Activated CD4-positive, alpha-beta T cell treated with anti-CD3 and anti-CD28 coated beads for 4 hours (primary cell): ENCODE measurements at regions not wholly inside any gene's neighbourhood (a gene's known extent, or its start where the extent isn't known, plus 50 kb on each side); places are given as distances from the start of the nearest gene placed in this dataset.

Experiments
- DNase-seq, 2 donors: peaks; one replicate each; pipeline ENCODE4 v3.0.0-alpha.2; 2020

DNA sequence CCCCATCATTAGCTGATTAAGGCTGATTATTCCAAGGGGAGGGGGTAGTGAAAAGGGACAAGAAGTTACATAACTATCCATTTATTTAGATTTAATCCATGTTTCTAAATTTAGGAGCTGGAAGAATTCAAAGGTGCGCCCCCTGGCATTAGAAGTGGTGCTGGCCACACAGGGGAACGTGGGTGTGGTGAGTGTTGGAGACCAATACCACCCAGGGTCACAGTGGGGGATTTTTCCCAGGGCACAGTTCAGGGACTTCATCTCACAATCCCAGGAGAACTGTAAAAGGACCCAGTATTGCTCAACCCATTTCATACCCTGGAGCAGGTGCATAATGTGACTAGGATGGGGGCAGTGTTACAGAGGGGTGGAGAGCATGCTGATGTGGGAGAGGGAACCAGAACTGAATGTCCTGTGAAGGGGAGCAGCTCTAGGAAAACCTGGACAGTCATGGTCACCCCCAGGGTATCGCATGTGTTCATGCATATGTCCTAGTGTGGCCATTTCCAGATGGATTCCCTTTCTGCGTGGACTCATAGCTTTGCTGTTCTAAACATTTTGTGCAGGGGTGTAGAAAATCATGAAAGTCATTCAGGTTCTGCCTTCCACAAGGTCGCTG, 110.3 kb downstream of the LSM3 start:
- DNase-seq, result no peak

DNA sequence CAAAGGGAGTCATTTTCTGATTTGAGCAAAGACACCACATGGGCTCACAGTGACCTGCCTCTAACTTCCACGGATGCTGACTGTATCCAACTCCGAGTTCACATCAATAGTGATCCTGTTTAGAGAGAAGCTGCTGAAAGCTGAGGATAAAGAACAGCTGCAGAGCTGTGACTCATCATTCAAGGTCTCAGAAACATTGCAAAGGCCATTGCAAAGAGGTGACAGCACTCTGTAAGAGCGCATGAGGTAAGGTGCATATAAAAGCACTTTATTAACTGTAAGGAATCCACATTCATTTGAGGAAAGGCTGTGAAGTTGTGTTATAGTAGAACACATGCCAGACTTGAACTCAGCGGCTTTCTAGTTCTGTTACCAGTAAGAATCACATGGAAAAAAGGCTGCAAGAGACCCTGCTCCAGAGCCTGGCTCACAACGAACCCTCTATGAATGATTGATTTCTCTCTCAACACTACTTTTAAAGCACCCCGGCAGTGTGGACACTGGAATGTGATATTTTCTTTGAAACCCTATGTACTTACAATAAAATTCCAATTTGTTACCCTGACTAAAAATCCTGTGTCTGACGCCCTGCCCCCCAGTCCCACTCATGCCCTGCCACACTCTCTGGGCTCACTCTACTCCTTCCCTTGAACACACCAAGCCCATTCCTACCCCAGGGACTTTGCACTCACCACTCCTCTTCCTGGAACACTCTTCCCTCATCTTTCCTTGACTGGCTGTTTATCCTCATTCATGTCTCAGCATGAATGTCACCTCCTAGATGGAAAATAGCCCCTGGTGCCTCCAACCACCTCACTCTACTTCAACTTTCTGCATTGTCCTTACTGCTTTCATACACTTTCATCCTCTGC, 111.2 kb downstream of the LSM3 start:
- no peak for DNase-seq

DNA sequence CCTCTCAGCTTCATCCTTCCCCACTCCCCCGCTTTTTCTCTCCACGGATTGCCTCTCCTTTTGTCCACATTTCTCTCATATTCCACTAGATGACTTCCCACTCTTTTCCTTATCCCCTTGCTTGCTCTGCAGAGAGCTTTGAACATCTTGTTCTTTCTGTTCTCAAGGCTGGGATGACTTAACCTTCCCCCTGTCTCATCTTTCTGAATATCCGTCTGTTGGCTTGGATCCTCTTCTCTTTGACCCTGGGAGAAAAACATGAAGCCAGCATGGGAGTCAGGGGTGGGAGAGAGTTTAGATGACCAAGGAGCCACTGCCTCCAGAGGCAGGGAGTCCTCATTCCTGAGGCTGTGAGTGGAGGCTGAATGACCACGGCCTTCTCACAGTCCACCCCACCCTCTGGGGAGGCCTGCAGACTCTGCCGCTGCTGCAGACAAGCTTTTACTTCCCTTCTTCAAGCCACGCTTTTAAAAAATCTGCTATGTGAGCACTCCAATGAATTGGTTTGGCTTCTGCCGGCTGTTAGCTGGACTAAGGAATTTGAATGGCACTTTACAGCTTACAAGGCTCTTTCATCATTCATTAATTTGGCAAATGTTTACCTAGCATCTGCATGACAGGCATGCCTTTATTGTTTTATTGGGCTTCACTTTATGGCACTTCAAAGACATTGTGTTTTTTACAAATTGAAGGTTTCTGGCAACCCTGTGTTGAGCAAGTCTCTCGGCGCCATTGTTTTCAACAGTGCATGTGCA, 111.6 kb upstream of the SLC6A6 start:
- DNase-seq, result no peak

DNA sequence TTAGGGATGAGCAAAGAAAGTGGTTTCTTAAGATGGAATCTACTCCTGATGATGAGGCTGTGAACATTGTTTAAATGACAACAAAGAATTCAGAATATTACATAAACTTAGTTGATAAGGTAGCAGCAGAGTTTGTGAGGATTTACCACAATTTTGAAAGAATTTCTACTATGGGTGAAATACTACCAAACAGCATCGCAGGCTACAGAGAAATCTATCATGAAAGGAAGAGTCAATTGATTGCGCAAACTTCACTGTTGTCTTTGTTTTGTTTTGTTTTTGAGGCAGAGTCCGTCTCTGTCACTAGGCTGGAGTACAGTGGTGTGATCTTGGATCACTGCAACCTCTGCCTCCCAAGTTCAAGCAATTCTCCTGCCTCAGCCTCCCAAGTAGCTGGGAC, 107.4 kb upstream of the SLC6A6 start:
- no peak for DNase-seq

DNA sequence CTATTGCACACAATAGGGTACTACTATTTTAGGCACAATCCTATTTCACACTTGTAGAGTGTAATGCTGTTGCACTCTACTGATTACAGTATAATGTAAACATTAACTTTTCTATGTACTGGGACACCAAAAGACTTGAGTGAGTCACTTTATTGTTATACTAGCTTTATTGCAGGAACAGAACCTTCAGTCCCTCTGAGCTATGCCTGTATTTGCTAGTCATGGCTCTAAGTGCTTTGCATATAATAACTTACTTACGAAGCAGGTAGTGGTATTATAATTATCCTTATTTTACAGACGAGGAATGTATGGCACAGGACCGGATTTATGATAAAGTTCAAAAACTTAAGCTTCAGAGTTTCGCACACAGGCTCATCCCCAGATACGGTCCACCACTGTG, 106.6 kb upstream of the SLC6A6 start:
- DNase-seq, result no peak

DNA sequence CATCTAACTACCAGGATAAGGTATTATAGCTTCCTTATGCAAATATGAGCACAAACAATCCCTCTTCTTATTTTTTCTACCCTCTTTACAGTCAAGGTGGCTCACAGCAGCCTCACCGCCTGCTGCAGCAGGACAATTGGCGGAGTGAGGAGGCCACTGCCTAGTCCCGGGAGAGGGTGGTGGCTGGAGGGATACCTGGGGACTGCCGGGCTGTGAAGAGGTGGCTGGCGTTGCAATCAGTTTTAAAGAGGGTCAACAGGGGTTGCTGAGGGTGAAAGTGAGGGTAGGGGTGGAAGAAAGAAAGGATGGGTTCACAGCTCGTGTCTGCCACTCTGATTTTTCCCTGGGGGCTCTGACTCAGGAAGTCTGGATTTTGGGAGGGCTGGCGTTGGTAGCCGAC, 105.1 kb upstream of the SLC6A6 start:
- no peak for DNase-seq

DNA sequence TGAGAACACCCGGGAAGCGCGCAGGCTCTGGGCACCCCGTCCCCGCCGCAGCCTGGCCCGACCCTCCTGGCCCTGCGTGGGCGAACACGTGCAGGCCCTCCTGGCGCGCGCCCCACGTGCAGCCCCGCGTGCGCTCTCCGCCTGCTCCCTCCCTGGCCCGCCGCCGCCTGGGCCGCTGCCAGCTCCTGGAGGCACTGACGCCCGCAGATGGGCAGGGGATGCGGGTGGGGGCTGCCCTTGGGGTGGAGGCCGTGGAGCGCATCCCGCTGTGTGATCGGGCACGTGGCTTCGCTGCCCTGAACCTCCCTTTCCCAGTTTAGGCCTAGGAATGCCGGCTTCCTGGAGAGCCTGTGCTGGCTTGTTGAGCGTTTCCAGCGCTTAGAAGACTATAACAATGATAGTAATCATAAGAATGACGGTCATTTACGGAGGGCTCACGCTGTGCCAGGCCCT, 104.6 kb upstream of the SLC6A6 start:
- DNase-seq, result no peak

DNA sequence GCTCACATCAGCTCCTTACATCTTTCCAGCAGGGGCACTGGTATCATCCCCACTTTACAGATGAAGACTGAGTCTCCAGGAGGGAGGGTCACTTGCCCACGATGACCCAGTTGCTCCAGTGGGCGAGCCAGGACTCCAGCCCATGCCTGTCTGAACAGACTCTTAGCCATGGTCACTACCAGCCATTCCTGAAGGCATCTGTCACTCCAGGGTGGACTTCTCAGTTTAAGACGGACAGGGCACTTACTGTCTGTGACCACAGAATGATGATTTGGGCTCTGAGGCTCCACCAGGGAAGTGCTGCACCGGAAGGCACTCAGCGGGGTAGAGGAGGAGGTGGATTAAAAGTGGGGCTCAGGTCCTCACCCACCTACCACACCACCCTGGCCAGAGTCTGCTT, 104.0 kb upstream of the SLC6A6 start:
- DNase-seq, result no peak

DNA sequence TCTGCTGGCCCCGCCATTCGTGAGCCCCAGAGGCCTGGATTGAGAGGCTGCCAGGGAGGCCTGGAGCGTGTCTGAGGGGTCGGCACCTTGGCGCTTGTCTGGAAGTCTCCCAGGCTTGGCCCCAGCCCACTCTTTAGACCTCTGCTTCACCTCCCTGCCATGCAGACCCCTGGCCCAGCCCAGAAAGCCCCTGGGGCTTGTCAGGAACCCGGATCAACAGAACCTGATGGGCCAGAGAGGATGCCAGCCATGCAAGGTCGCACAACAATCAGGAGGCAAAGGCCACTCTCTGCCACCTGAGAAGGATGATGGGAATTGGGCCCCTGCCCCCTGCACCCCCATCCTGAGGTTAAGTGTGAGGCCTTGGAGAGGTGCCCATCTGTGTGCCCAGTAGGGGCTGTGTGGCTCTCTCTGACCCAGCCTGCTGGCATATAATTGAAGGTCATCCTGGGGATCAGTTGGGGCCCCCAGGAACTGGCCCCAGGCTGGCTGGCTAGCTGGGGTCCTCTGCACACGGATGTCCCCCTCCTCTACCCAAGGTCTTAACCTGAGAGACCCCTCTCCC, 103.3 kb upstream of the SLC6A6 start:
- no peak for DNase-seq

DNA sequence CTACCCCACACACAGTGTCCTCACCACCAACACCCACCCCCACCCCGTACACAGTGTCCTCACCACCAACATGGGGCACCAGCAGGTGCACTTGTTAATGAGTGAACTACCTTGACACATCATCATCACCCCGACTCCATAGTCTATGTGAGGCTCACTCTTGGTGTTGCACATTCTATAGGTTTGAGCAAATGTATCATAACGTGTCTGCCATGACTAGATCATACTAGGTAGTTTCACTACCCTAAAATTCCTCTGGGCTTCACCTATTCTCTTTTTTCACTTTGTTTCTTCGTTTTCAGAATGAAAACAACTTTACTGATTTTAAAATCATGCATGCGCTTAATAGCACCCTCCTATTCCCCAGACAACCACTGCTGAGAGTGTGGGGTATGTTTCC, 102.6 kb upstream of the SLC6A6 start:
- no peak for DNase-seq

DNA sequence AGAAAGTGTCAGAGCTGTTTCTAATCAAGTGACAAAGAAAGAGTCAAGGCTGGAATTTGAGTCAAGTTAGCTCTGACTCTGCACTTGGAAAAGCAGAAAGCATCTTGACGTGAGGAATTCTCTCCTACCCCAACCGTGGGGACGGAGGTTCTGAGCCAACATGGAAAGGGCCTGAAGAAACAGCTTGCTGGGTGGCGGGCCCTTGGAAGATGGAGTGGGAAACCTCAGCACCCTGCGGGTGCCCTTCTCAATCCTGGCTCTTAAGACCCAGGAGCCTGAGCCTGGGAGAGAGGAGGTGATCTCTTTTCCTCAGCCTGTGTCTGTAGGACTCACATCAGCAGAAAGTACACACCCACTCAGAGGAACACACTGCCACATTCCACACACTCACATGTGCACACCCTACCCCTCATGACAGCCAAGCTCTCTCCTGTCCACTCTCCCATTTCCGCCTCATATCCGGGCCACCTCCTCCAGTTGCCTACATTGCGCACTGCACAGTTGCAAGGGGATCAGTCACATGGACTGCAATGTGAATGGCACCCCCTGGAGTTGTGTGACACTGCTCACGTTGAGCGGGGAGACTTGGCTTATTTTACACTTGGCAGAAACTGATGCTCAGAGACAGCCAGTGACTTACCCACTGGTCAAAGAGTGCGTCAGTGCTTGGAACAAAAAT, 101.5 kb upstream of the SLC6A6 start:
- DNase-seq, result no peak

DNA sequence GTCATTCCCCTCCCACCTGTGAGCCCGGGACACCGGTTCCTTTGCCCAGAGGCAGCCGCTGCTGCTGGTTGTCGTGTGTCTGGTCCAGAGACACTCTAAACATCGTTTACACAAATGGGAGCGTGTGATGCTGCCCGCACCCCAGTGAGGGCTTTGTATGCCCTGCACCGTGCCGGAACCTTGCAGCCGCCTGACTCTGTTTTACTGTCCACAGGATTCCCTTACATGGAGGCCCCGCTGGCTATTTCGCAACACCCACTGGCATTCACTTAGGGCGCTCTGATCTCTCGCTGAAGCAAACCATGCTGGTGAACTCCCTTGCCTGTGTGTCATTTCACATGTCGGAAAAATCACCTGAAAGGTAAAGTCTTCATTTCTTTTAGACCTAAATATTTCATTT, 100.8 kb upstream of the SLC6A6 start:
- no peak for DNase-seq

DNA sequence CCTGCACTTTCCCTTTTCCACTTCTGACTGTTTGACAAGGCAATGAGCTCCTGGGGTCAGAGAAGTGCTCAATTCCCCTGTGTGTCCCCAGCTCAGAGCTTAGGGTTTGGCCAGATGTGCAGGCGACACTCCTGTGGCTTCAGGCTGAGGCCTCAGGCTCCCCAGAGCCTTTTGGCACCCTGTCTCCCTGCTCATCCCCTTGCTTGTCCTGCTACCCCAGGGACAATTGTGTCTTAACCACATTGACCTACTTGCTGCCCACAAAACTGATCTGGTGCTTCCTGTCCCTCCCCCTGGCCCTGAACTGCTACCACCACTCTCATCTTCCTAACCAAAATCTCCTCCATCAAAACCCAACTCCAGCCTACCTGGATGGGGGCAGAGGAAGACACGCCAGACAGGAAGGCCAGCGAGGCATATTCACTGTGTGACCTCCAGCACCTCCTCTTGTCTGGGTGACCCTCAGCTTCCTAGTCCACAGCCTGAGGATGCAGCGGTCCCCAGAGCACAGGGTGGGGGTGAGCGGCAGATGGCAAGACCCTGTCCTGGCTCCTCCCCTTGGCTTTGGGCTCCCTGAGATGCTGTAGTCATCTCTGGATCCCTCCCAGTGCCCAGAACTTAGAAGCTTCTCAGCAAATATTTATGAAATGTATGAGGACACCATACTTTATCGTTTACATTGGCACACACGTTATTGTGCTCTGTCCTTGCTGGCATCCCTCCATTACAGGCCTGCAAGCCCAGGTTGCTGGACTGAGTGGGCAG, 98.9 kb upstream of the SLC6A6 start:
- DNase-seq, result no peak

DNA sequence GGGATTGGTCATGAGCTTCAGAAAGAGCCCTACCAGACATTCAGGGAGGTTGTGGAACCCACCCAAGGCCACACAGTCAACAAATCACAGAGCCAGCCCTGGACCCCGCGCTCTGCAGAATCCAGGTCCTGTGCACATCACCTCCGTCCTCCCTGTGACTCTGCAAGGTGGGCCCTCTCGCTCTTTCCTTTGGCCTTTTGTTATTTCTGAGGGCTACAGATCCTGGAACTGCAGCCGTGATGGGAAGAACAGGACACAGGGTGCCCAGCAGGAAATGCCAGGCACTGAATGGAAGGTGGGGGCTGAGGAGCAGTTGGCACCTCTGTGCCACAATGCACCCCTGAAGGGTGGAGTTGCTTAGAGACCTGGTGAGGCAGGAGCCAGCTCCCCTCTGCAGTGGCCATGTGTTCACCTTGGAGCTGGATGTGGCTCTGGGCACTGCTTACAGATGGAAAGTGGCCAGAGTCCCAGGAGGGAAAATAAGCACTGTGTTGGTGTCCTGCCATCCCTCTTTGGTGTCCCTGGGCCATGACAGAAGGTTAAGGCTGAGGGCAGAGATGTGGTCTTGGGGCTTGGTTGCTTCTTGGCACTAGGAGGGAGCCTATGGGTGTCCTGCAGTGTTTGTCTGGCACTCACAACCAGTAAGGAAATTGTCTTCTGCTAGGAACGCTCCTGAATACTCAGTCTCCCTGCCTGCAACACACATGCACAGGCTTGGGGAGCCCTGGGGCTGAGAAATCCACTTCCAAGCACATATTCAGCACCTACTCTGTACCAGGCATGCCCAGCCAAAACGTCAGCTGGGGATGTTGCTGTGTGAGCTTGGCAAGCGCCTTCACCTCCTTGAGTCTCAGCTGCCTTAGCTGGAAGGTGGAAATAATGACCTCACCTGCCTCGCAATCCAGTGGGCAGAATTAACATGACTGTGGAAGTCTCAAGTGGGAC, 98.0 kb upstream of the SLC6A6 start:
- DNase-seq, result no peak

DNA sequence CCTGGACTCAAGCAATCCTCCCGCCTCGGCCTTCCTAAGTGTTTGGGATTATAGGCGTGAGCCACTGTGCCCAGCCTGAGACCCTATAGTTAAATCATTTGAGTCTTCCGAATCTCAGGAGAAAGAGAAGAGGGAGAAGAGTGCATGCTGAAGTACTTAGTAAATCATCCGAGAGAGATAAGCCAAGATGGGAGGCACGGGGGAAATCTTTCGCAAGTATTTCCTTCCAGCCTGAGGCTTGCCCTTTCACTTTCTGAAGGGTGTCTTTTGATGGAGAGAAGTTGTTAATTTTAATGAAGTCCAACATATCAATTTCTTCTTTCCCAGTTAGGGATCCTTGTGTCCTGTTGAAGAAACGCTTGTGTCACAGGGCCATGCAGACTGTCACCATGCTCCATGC, 97.1 kb upstream of the SLC6A6 start:
- DNase-seq, result no peak

DNA sequence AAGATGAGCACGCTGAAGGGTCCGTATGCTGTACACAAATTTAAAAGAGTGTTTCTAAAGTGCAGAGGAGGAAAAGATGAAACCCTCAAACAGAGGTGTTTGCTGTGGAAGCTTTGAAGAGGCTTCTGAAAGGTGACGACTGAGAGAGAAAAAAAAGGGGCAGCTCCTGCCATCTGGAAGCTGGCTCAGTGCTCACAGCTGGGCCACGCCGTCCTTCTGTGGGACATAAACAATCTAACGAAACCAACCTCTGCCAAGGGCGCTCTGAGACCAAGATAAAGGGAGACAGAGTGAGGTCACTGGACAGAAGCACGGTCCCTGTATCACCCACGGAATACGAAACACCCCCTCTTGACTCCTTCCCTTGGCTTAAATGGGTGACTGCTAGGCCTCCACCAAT, 96.3 kb upstream of the SLC6A6 start:
- DNase-seq, result no peak

DNA sequence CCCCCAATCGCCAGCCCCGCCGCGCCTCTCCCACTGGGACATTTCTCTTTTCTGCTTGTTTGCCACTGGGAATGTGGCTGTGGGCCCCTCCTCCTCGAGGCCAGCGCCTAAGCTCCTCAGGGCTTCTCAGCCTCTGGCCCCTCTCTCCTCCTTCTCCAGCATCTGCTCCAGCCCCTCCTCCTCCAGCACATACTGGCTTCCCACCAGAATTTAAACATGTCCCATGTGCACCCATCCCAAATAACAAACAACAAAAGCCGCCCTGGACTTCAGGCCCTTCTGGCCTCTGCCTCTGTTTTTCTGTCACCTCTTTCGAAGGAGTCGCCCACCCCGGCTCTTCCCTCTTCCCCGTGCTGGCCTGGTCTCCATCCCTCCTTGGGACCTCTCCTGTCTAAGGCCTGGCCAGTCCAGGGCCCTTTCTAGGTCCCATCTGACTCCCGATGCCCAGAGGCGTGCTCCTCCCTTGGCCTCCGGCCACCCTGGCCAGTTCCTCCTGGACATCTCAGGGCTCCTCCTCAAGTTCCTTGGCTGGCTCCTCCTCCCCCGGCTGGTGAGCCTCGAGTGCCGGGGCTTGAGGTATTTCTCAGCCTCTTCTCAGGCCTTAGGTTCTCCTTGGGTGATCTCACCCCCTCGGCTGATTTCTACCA, 94.6 kb upstream of the SLC6A6 start:
- DNase-seq, result no peak

DNA sequence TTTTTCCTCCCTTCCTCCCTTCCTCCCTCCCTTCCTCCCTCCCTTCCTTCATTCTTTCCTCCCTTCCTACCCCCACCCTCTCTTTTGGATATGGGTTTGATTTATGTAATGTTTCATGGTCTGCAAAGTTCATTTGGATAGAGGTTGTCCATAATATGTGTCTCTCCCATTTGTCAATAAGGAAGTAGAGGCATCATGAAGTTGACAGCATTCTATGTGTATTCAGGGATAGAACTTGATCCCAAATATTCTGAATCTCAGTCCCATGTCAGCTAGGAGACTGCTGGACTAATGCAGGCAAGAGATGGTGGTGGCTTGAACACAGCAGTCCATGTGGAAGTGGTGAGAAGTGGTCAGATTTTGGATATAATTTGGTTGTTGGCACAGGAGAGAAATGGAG, 90.7 kb upstream of the SLC6A6 start:
- no peak for DNase-seq

DNA sequence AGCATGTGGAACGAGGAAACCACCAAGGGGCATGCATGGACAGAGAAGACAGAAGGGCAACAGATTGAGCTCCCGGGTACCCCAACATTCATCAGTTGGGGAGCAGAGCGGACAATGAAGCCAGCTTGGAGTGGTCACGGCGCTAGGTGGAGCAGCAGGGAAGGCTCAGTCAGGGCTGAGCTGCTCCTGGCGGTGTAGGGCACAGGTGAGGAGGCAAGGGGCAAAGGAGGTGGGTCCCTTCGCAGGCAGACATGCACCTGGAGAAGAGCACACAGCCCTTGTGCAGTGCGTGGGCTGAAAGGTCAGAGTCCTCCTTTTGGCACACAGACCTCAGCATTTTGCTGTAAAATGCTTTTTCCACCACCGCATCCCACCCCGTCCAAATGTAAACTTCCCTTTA, 90.0 kb upstream of the SLC6A6 start:
- DNase-seq, result no peak

DNA sequence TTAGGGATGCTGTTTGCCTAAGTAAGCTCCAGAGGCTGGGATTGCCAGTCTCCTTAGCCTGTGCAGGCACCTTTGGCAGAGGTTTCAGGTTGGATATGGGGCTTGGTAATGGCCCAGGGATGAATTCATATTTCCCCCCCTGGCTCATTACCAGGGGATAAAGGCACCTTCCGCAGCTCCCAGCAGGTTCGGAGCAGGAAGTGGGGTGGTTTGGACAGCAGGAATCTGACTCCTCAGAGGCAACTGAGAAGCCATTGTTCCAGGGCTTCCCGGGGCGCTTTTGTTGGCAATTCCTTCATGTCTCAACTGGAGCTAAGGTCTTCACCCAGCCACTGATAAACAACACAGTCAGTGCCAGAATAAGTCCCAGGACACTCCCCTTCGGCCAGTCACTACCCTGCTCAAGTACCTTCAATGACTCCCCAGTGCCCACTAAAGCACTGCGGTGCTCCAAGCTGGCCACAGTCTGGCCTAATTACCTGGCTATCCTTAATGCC, 85.3 kb upstream of the SLC6A6 start:
- DNase-seq, result no peak
